ENCODE measurements at regions not wholly inside any gene's neighbourhood (a gene's known extent, or its start where the extent isn't known, plus 50 kb on each side); places are given as distances from the start of the nearest gene placed in this dataset.

DNA sequence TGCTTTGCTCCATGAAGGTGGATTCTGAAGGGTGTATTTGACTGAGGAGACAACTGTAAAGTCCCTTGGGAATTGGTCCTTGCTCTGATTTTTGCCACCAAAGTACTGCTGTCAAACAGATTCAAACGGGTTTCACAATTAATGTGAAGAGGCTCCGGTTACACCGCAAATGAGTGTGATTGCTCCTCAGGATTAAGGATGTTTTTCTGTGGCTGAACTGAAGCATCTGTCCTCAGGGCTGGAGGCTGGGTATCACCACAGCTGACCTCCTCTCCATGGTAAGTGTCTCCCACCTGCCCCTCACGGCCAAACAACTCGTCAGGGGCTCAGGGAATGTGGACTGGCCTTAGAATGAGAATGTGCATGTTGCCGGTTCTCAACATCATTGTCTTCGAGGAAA lies 130.4 kb upstream of the NDUFV2 start:
- TF ChIP-seq, protein P1, sequence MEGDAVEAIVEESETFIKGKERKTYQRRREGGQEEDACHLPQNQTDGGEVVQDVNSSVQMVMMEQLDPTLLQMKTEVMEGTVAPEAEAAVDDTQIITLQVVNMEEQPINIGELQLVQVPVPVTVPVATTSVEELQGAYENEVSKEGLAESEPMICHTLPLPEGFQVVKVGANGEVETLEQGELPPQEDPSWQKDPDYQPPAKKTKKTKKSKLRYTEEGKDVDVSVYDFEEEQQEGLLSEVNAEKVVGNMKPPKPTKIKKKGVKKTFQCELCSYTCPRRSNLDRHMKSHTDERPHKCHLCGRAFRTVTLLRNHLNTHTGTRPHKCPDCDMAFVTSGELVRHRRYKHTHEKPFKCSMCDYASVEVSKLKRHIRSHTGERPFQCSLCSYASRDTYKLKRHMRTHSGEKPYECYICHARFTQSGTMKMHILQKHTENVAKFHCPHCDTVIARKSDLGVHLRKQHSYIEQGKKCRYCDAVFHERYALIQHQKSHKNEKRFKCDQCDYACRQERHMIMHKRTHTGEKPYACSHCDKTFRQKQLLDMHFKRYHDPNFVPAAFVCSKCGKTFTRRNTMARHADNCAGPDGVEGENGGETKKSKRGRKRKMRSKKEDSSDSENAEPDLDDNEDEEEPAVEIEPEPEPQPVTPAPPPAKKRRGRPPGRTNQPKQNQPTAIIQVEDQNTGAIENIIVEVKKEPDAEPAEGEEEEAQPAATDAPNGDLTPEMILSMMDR (conservative IDR thresholded peaks at IDR 0.05; ENCODE audit: low read length): no peak
- TF ChIP-seq EZH2phosphoT487 (IDR thresholded peaks at IDR 0.05; ENCODE audit: borderline replicate concordance): no peak
